Fibroblast of pulmonary artery (primary cell): ENCODE measurements at regions not wholly inside any gene's neighbourhood (a gene's known extent, or its start where the extent isn't known, plus 50 kb on each side); places are given as distances from the start of the nearest gene placed in this dataset.

Experiments used
- DNase-seq: peaks from one replicate; pipeline ENCODE4 v3.0.0-alpha.2; 2010; ENCODE audit warnings: low read depth
- H3K4me3 ChIP-seq: replicated peaks from 2 replicates; pipeline ENCODE4 v1.5.1; 2011; ENCODE audit warnings: low read depth, mild to moderate bottlenecking, control low read depth, low read length, moderate library complexity
- CTCF ChIP-seq: IDR thresholded peaks from 2 replicates; pipeline ENCODE4 v1.5.1; 2011; ENCODE audit warnings: mild to moderate bottlenecking, control low read depth, low read length, inconsistent platforms; ENCODE audit errors: missing control alignments

DNA sequence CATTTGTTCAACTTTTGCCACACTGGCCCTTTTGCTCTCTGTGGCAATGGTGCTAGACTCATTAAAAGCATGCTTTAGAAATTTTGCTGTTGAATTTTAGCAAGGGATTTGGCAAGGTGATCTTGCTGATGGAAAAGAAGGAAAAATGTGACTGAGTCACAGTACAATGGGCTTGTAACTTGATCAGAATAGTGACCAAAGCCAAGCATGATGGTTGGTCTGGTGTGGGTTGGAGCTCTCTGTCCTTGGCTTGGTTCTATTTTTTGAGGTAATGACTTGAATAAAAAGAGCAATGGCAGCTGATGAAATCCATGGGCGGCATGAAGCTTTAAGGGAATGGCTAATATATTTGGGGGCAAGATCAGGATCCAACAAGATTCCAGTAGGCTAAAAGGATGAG is 114.4 kb upstream of the ZNF366 start:
- no peak overlapping the region for H3K4me3 ChIP-seq
- no peak for DNase-seq
- no peak for TF ChIP-seq CTCF

- DNase-seq = no peak
- TF ChIP-seq CTCF = no peak
Observed at GRCh38 chr5:72619677-72620076, 112.5 kb upstream of the ZNF366 start.

GRCh38 chr5:72619251-72619650 is 112.0 kb upstream of the ZNF366 start:
- no peak for TF ChIP-seq CTCF
- no peak overlapping the region for H3K4me3 ChIP-seq
- DNase-seq = no peak

More at GRCh38 chr5:72619677-72620076, 112.5 kb upstream of the ZNF366 start:
- no peak overlapping the region for H3K4me3 ChIP-seq

DNA sequence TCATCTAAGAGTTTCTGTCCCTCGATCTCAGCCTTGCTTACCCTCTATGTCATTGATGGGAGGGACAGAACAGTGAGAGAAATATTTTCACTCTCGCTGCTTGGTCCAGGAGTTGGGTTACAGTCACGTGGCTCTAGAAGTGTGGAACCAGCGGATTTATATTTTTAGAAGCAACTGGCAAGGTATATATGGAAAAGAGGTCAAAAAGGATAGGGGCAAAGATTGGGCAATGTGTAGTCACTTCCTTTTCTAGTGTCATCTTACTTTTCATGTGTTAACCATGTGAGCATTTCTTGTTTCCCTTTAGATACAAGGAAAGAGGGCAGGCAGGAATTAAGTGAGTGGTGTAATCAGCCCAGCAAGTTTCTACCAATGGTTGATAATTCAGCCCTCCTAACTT is 111.5 kb upstream of the ZNF366 start:
- DNase-seq = no peak
- H3K4me3 ChIP-seq = no peak overlapping the region
- no peak for TF ChIP-seq CTCF

GRCh38 chr5:72615061-72615460 is 107.9 kb upstream of the ZNF366 start:
- no peak for TF ChIP-seq CTCF
- H3K4me3 ChIP-seq = no peak overlapping the region
- no peak for DNase-seq

GRCh38 chr5:72613515-72613914 is 106.3 kb upstream of the ZNF366 start:
- H3K4me3 ChIP-seq = no peak overlapping the region
- DNase-seq = no peak
- no peak for TF ChIP-seq CTCF

DNA sequence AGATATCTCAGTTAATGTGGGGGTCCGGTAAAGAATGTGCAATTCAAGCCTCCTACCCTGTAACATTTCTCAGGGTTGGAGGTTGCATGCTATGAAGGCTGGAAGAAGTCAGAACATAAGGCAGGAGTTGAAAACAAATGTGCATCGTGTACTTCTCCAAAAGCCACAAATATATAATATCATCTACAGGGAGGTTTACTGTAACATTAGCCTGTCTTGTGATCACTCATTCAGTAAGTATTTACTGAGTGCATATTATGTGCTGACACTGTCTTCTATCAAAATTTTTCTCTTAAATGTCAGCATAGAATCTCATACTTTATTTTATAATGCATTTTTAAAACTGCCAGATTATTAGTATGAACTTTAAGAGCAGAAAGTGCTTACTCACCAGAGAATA is 105.6 kb upstream of the ZNF366 start:
- DNase-seq = no peak
- no peak for TF ChIP-seq CTCF
- no peak overlapping the region for H3K4me3 ChIP-seq
